SHP77 (cell line): ENCODE measurements at regions not wholly inside any gene's neighbourhood (a gene's known extent, or its start where the extent isn't known, plus 50 kb on each side); places are given as distances from the start of the nearest gene placed in this dataset.
"Not testable (repeated sequence)": the region's sequence is repeated elsewhere in the genome, so short reads cannot be mapped to it uniquely, and the experiment has no call there.

Source experiments
- DNase-seq, 2 experiments: peaks; one replicate each; lab custom pipeline; 2025; lab: John Stamatoyannopoulos, UW

GRCh38 chr11:103584720-103585119 lies 451.7 kb upstream of the DDI1 start:
- no peak for DNase-seq

- DNase-seq, result no peak
These were observed 451.0 kb upstream of the DDI1 start for GRCh38 chr11:103585401-103585800.

- DNase-seq, result no peak
These were observed 450.5 kb upstream of the DDI1 start for GRCh38 chr11:103585911-103586310.

- no peak for DNase-seq
These were observed 449.7 kb upstream of the DDI1 start for GRCh38 chr11:103586756-103587155.

DNA sequence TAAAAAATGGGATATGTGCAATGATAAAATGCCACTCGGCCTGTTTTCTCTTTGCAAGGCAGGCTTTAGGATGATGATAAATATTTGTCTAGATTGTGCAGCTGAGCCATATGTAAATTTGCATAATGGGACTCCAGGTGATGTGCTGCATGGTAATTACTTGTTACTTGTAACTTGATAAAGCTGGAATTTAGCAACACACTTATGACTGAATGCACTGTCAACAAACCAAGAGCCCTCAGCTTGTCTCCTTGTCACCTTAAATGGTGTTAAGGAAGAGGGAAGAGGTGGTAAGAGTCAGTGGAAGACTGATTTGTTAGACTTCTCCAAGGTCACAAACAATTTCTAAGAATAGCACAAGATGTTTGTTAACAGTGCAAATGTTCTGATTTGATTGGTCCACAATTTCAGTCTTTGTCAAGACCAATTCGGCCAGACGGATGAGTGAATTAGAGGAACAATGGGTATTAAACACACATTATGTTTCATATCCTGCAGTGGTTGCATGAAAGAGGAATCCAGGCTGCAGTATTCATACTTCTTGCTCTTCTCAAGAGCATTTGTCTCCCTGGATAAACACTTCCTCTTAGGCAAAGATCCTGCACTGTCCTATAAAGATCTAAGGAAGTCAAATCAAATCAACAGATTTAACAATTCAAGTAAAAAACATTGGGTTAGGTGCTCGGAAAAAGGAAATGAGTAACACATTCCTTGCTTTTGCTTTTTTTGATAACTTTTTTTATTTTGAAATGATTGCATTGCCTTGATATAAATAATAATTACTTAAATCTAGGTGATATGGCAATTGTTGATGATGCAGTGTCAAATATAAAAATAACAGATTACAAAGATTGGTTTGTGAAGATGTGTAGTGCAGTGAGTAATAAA lies 448.3 kb upstream of the DDI1 start:
- DNase-seq, result no peak

GRCh38 chr11:103591554-103591953 lies 444.9 kb upstream of the DDI1 start:
- no peak for DNase-seq

DNA sequence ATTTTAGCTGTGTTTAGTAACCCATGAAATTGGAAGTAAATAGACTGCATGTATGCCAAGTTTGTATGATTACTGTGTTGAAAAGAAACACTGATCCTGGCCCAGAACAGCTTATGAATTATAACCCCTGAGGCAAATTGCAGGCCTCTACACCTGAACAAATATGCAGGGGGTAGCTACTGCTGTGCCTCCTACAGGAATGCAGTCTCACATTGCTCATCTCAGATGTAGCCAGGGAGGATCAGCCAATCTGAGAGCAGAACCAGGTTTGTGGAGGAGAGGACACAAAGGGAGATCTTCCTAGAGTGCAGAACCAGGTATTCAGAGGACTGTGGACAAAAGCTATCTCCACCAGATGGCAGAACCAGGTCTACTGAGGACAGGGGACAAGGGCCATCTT lies 442.2 kb upstream of the DDI1 start:
- no peak for DNase-seq

- no peak for DNase-seq
These were observed 440.1 kb upstream of the DDI1 start for GRCh38 chr11:103596315-103596714.

GRCh38 chr11:103601225-103601846 lies 435.1 kb upstream of the DDI1 start:
- peak; percentile 22 to 56 for DNase-seq

DNA sequence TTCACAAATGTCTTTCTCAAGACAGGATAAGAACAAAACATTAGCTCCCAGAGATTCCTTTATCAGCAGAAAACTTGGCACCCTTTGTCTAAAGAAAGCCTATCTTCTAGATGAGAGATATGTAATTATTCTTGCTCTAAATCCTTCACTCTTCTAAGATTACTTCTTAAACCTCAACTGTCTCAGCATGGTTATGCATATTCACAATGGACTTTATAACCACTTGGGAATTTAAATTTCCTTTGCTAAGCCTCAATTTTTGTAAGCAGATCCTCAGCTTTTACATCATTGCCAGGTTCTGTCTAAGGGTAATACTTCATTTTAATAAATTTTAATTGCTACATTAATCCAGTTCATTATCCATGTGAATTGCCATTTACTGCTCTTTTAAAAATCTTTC lies 433.6 kb upstream of the DDI1 start:
- no peak for DNase-seq

DNA sequence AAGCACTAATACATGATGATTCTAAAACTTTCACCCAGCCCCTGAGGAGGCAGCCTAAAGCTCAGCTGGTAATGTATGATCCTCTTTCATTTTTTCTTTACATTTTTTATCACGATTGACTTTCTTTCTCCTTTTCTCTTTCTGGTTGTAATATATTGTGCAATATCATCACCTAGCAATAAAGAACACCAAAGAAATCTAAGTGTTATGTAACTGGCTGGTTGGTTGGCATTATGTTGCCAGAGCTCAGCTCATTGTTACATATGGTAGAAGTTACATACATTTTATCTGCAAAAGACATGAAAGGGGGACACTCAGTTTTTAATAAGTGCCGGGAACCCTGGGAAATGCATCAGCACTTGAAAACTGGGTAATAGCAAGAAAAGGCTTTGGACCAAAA lies 432.1 kb upstream of the DDI1 start:
- no peak for DNase-seq

DNA sequence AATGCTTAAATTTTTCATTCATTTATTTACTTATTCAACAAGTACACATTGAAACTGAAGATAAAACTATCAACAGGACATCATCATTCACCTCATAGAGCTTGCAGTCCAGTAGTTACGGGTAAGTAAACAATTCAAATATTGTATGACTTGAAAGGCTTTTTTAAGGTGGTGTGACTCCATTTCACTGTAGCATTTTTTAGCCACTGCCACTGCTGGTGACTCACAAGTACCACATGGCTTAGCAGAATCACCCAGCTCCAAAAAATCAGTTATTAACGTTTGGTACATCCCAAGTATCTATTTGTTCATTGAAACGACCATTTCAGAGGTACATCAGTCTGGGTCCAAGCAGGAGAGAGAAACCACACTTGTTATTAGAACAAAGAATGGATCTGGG lies 427.9 kb upstream of the DDI1 start:
- no peak for DNase-seq

DNA sequence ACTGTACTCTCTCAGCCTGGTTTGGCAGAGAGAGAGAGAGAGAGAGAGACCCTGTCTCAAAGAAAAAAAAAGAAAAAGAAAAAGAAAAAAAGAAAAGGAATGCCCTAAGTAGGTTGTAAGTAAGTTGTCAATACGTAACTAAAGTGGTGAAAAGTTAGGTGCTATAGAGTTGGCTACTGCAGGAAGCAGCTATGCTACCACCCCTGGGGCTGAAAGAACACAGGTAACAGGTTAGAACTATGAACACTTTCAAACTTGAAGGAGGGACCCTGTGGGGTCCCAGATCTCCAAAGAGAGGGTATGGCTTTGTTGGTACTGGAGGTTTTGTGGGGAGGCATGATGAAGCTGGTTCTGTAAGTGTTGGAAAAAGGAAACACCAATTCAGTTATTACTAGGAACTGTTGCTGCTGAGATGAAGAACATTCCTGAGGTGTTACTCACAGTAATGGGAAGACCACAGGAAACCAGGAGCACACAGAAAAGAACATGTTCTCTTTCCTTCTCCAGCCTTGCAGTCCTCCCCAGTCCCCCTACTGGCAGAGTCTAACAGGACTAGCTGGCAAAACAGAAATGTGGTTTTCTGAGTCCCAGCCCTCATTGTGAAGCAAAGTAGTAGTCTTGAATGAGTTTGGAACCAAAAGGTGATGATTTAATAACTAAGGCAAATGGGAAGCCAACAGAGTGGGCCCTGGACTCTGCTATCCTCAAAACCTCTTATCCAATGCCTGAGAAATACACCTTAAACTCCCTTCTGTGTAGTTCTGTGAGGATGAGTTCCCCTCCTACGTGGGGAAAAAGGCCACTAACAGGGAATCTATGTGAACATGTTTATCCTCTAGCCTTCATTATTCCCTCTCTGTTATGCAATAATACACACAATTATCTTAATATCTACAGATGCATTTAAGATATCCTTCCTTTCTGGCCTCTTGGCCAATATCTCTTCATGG lies 427.0 kb upstream of the DDI1 start:
- DNase-seq, result no peak

DNA sequence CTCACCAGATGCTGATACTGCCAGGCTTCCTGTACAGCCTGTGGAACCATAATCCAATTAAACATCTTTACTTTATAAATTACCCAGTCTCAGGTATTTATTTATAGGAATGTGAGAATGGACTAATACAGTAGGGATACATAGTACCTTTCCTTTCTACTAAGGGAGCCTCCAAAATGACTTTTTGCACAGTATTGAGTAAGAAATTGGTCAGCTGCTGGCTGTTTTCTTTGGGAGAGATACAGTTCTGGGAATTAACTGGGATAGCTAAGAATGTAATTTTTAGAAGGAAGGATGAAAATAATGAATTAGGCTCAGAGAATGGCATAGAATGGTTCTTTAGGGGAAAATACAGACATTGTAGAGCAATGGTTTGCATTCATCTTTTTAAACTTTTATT lies 426.0 kb upstream of the DDI1 start:
- DNase-seq, result no peak

DNA sequence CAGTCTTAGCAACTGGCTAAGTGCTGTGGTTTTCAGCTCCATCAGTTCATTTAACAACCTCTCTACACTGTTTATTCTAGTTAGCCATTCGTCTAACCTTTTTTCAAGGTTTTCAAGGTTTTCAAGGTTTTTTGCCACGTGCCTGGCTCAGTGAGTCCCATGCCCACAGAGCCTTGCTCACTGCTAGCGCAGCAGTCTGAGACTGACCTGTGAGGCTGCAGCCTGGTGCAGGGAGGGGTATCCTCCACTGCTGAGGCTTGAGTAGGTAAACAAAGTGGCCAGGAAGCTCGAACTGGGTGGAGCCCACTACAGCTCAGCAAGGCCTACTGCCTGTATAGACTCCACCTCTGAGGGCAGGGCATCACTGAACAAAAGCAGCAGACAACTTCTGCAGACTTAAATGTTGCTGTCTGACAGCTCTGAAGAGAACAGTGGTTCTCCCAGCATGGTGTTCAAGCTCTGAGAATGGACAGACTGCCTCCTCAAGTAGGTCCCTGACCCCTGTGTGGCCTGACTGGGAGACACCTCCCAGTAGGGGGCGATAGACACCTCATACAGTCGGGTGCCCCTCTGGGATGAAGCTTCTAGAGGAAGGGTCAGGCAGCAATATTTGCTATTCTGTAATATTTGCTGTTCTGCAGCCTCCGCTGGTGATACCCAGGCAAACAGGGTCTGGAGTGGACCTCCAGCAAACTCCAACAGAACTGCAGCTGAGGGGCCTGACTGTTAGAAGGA lies 424.7 kb upstream of the DDI1 start:
- not testable (repeated sequence) for DNase-seq

- not testable (repeated sequence) for DNase-seq
These were observed 424.0 kb upstream of the DDI1 start for GRCh38 chr11:103612451-103612850.

GRCh38 chr11:103616586-103616985 lies 419.9 kb upstream of the DDI1 start:
- DNase-seq, result not testable (repeated sequence)

- DNase-seq, result no peak
These were observed 417.9 kb upstream of the DDI1 start for GRCh38 chr11:103618528-103618927.

DNA sequence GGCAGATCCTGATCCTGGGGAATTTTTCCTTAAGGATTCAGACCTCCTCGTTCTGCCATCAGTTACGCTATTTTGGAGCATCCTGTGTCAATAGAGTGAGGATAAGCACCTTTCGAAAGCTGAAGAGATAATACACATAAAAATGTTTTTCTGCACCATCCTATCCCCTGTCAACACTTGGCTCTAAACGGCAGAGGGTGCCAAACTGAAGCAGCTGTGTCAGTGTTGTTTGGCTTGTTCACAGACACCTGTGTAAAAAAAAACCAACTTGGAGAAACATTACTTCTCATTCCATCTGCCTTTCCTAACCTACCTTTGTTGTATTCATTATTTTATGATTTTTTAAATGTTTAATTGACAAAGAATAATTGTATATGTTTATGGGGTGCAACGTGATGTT lies 417.0 kb upstream of the DDI1 start:
- peak; percentile 52 to 54 for DNase-seq

DNA sequence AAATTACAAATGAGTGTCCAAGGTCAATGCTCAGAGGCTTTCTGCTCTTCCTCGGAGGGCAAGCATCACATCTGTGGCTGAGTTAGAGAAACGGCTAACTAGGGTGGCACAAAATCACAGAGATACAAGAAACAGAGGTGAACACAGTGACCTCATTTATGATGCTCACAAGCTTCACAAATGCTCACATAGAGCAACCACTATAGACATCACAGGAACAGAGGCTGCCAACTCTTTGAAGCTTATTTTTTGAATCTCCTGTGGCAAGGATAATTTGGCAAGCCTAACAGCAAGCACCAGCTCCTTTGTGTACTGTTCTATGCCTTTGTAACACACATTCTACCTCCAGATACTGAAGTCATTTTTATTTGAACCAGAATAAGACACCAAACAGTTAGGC lies 416.5 kb upstream of the DDI1 start:
- DNase-seq, result no peak

DNA sequence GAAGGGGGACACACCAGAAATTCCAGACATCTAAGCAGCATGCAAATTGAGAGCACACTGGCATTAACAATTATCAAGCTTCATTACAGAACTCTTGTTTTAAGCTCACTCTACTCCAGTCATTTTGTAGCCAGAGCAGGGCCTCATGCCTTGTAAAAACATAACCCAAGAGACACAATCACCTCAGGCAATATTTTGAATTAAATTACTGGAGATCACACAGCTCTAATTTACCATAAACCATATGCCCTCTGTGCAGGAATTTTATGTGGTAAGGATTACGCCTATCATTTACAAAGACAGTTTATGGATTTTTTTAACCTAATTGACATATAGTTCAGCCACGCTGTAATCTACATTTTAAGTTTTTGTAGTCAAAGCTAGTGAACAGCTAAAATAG lies 414.1 kb upstream of the DDI1 start:
- DNase-seq, result no peak

- no peak for DNase-seq
These were observed 412.5 kb upstream of the DDI1 start for GRCh38 chr11:103623933-103624332.
